Endothelial cell of umbilical vein (primary cell): ENCODE measurements at regions not wholly inside any gene's neighbourhood (a gene's known extent, or its start where the extent isn't known, plus 50 kb on each side); places are given as distances from the start of the nearest gene placed in this dataset.

Experiments
- CTCF ChIP-seq, 2 donors: IDR thresholded peaks; 1 replicate in 1 of 2; 2 replicates in 1 of 2; pipeline ENCODE4 v1.5.1; 2011; ENCODE audit warnings: low read length in 2 of 2, mild to moderate bottlenecking in 2 of 2, moderate library complexity in 2 of 2, control low read depth in 1 of 2, inconsistent platforms in 1 of 2, low read depth in 1 of 2; ENCODE audit not compliant: insufficient read depth in 1 of 2; ENCODE audit errors: extremely low read depth in 1 of 2
- EZH2 ChIP-seq: IDR thresholded peaks from 2 replicates; pipeline ENCODE4 v1.6.1; 2012; ENCODE audit warnings: borderline replicate concordance, low read depth, mild to moderate bottlenecking, moderate library complexity, low read length, inconsistent platforms; ENCODE audit not compliant: severe bottlenecking
- FOS ChIP-seq: IDR thresholded peaks from 2 replicates; pipeline ENCODE4 v1.6.1; 2011; ENCODE audit warnings: mild to moderate bottlenecking, low read length, moderate library complexity, borderline replicate concordance; ENCODE audit not compliant: insufficient read depth
- MAX ChIP-seq: IDR thresholded peaks from 2 replicates; pipeline ENCODE4 v1.6.1; 2011; ENCODE audit not compliant: insufficient read depth, insufficient read length
- POLR2A ChIP-seq: IDR thresholded peaks from 2 replicates; pipeline ENCODE4 v1.6.1; 2012; ENCODE audit warnings: low read depth, mild to moderate bottlenecking, control low read depth, low read length
- POLR2AphosphoS5 ChIP-seq: IDR thresholded peaks from 2 replicates; pipeline ENCODE4 v1.6.1; 2012; ENCODE audit warnings: low read depth, mild to moderate bottlenecking, control low read depth, low read length, moderate library complexity; ENCODE audit not compliant: insufficient read depth

- TF ChIP-seq CTCF (IDR thresholded peaks at IDR 0.05; ENCODE audit: extremely low read depth in 1 of 2, insufficient read depth in 1 of 2, low read depth in 1 of 2, low read length in 2 of 2) (no peak), MAX (no peak), EZH2 (no peak), POLR2A (no peak), POLR2AphosphoS5 (no peak), FOS (no peak)
Measured at GRCh38 chr4:31735004-31735403, 1014.8 kb downstream of the PCDH7 start.
